ENCODE measurements at regions not wholly inside any gene's neighbourhood (a gene's known extent, or its start where the extent isn't known, plus 50 kb on each side); places are given as distances from the start of the nearest gene placed in this dataset.

GRCh38 chr15:69826819-69827175 lies 270.9 kb downstream of the TLE3 start:
- no peak for DNase-seq (ENCODE audit: low read depth in 4 of 4, low spot score in 3 of 4)

GRCh38 chr15:69827751-69828150 lies 270.0 kb downstream of the TLE3 start:
- no peak for DNase-seq (ENCODE audit: low read depth in 4 of 4, low spot score in 3 of 4)

- DNase-seq (ENCODE audit: low read depth in 4 of 4, low spot score in 3 of 4), result no peak
Observed at GRCh38 chr15:69828181-69828828, 269.4 kb downstream of the TLE3 start.

GRCh38 chr15:69829974-69830373 lies 267.7 kb downstream of the TLE3 start:
- DNase-seq (ENCODE audit: low read depth in 4 of 4, low spot score in 3 of 4), result no peak

GRCh38 chr15:69830430-69830829 lies 267.3 kb downstream of the TLE3 start:
- no peak for DNase-seq (ENCODE audit: low read depth in 4 of 4, low spot score in 3 of 4)

- DNase-seq (ENCODE audit: low read depth in 4 of 4, low spot score in 3 of 4), result no peak
Observed at GRCh38 chr15:69830876-69831275, 266.8 kb downstream of the TLE3 start.

GRCh38 chr15:69834267-69834666 lies 263.4 kb downstream of the TLE3 start:
- no peak for DNase-seq (ENCODE audit: low read depth in 4 of 4, low spot score in 3 of 4)

GRCh38 chr15:69834761-69835160 lies 263.0 kb downstream of the TLE3 start:
- no peak for DNase-seq (ENCODE audit: low read depth in 4 of 4, low spot score in 3 of 4)

GRCh38 chr15:69836048-69836447 lies 261.7 kb downstream of the TLE3 start:
- no peak for DNase-seq (ENCODE audit: low read depth in 4 of 4, low spot score in 3 of 4)

GRCh38 chr15:69836526-69837230 lies 261.0 kb downstream of the TLE3 start:
- DNase-seq (ENCODE audit: low read depth in 4 of 4, low spot score in 3 of 4), result no peak

- no peak for DNase-seq (ENCODE audit: low read depth in 4 of 4, low spot score in 3 of 4)
Observed at GRCh38 chr15:69838338-69838737, 259.4 kb downstream of the TLE3 start.

- DNase-seq (ENCODE audit: low read depth in 4 of 4, low spot score in 3 of 4), result no peak
Observed at GRCh38 chr15:69838994-69839393, 258.7 kb downstream of the TLE3 start.

GRCh38 chr15:69841113-69841828 lies 256.4 kb downstream of the TLE3 start:
- no peak for DNase-seq (ENCODE audit: low read depth in 4 of 4, low spot score in 3 of 4)

GRCh38 chr15:69842851-69843250 lies 254.9 kb downstream of the TLE3 start:
- DNase-seq (ENCODE audit: low read depth in 4 of 4, low spot score in 3 of 4), result no peak

GRCh38 chr15:69843276-69843899 lies 254.3 kb downstream of the TLE3 start:
- no peak for DNase-seq (ENCODE audit: low read depth in 4 of 4, low spot score in 3 of 4)

- no peak for DNase-seq (ENCODE audit: low read depth in 4 of 4, low spot score in 3 of 4)
Observed at GRCh38 chr15:69843900-69844304, 253.8 kb downstream of the TLE3 start.

- no peak for DNase-seq (ENCODE audit: low read depth in 4 of 4, low spot score in 3 of 4)
Observed at GRCh38 chr15:69845159-69845558, 252.6 kb downstream of the TLE3 start.

GRCh38 chr15:69847625-69848024 lies 250.1 kb downstream of the TLE3 start:
- DNase-seq (ENCODE audit: low read depth in 4 of 4, low spot score in 3 of 4), result no peak

GRCh38 chr15:69848096-69848495 lies 249.6 kb downstream of the TLE3 start:
- no peak for DNase-seq (ENCODE audit: low read depth in 4 of 4, low spot score in 3 of 4)

GRCh38 chr15:69848551-69849231 lies 249.0 kb downstream of the TLE3 start:
- DNase-seq (ENCODE audit: low read depth in 4 of 4, low spot score in 3 of 4), result no peak

- DNase-seq (ENCODE audit: low read depth in 4 of 4, low spot score in 3 of 4), result no peak
Observed at GRCh38 chr15:69849232-69849610, 248.5 kb downstream of the TLE3 start.

Measured in left renal pelvis (tissue), 4 donors.